ENCODE measurements at regions not wholly inside any gene's neighbourhood (a gene's known extent, or its start where the extent isn't known, plus 50 kb on each side); places are given as distances from the start of the nearest gene placed in this dataset.

GRCh38 chr15:25565470-25566264 is 126.8 kb upstream of the UBE3A start:
- no peaks in the 10 kb centered on the region for H3K36me3 ChIP-seq
- no peaks in the 10 kb centered on the region for H3K27me3 ChIP-seq
- intact Hi-C loops (cut with DNase I; ENCODE audit: low total_unique reads), result no loop called here
- no peak for TF ChIP-seq POLR2AphosphoS5 (IDR thresholded peaks at IDR 0.05)
- no peak for TF ChIP-seq POLR2A (IDR thresholded peaks at IDR 0.05)
- TF ChIP-seq CTCF (IDR thresholded peaks at IDR 0.05), result no peak
- no peak for DNase-seq (ENCODE audit: low spot score in 2 of 2)
- no peak overlapping the region for H3K4me3 ChIP-seq
- H3K27ac ChIP-seq, result no peak overlapping the region
- H3K9me3 ChIP-seq, result no peaks in the 10 kb centered on the region
- no peaks in the 10 kb centered on the region for H3K4me1 ChIP-seq

DNA sequence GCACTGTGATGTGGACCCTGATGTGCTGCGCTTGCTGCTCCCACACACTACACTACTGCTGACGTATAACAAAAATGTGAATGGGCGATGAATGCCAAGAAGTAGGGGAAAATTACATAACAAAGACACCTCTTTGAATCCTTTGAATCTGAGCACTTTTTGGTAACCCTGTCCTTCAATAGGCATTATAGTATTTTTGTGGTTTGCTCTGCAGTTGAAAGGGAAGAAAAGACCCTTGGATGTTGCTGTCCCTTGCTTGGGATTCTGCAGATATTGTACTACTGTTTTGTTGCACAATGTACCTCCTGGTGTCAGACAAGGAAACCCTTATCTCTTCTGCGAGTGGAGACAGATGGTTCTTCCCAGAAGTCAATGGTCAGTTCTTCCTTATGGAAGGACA is 124.8 kb upstream of the UBE3A start:
- no peaks in the 10 kb centered on the region for H3K36me3 ChIP-seq
- no peaks in the 10 kb centered on the region for H3K4me1 ChIP-seq
- intact Hi-C loops (cut with DNase I; ENCODE audit: low total_unique reads), result no loop called here
- H3K27me3 ChIP-seq, result no peaks in the 10 kb centered on the region
- no peaks in the 10 kb centered on the region for H3K9me3 ChIP-seq
- H3K27ac ChIP-seq, result no peak overlapping the region
- TF ChIP-seq POLR2A (IDR thresholded peaks at IDR 0.05), result no peak
- TF ChIP-seq POLR2AphosphoS5 (IDR thresholded peaks at IDR 0.05), result no peak
- no peak for TF ChIP-seq CTCF (IDR thresholded peaks at IDR 0.05)
- H3K4me3 ChIP-seq, result no peak overlapping the region
- DNase-seq (ENCODE audit: low spot score in 2 of 2), result no peak

- no peak for DNase-seq (ENCODE audit: low spot score in 2 of 2)
- no peaks in the 10 kb centered on the region for H3K4me1 ChIP-seq
- H3K9me3 ChIP-seq, result no peaks in the 10 kb centered on the region
- TF ChIP-seq POLR2A (IDR thresholded peaks at IDR 0.05) (no peak), CTCF (IDR thresholded peaks at IDR 0.05) (no peak), POLR2AphosphoS5 (IDR thresholded peaks at IDR 0.05) (no peak)
- no peak overlapping the region for H3K27ac ChIP-seq
- no peaks in the 10 kb centered on the region for H3K36me3 ChIP-seq
- H3K27me3 ChIP-seq, result no peaks in the 10 kb centered on the region
- no peak overlapping the region for H3K4me3 ChIP-seq
- intact Hi-C loops (cut with DNase I; ENCODE audit: low total_unique reads), result no loop called here
Measured at GRCh38 chr15:25557926-25558325, 119.1 kb upstream of the UBE3A start.

DNA sequence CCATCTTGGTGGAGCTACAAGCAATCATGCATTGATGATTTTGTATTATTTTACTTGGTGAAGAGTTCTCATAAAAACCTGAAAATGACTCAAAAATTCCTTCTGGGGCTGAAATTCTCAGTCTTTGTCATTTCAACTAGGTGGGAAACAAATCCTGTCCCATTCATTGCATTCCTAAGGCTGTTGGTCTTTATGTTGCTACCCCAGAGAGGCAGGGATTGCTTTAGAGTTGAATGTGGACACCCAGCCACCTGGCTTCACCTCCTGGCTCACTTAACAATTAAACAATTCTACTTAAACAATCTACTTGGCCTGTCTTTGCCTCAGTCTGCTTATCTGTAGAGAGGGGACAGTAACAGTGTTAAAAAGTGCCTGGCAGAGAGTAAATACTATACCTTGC is 117.3 kb upstream of the UBE3A start:
- Histone ChIP-seq H3K9me3 (no peaks in the 10 kb centered on the region), H3K27ac (no peak overlapping the region), H3K36me3 (no peaks in the 10 kb centered on the region), H3K27me3 (no peaks in the 10 kb centered on the region), H3K4me3 (no peak overlapping the region), H3K4me1 (no peaks in the 10 kb centered on the region)
- no peak for TF ChIP-seq POLR2A (IDR thresholded peaks at IDR 0.05)
- TF ChIP-seq CTCF (IDR thresholded peaks at IDR 0.05), result no peak
- TF ChIP-seq POLR2AphosphoS5 (IDR thresholded peaks at IDR 0.05), result no peak
- no peak for DNase-seq (ENCODE audit: low spot score in 2 of 2)
- intact Hi-C loops (cut with DNase I; ENCODE audit: low total_unique reads), result no loop called here

GRCh38 chr15:25554640-25555039 is 115.8 kb upstream of the UBE3A start:
- H3K9me3 ChIP-seq, result no peaks in the 10 kb centered on the region
- intact Hi-C loops (cut with DNase I; ENCODE audit: low total_unique reads), result no loop called here

More at GRCh38 chr15:25554640-25555039, 115.8 kb upstream of the UBE3A start:
- TF ChIP-seq CTCF (IDR thresholded peaks at IDR 0.05) (no peak), POLR2AphosphoS5 (IDR thresholded peaks at IDR 0.05) (no peak), POLR2A (IDR thresholded peaks at IDR 0.05) (no peak)
- DNase-seq (ENCODE audit: low spot score in 2 of 2), result no peak
- Histone ChIP-seq H3K27ac (no peak overlapping the region), H3K4me3 (no peak overlapping the region), H3K36me3 (no peaks in the 10 kb centered on the region), H3K27me3 (no peaks in the 10 kb centered on the region), H3K4me1 (no peaks in the 10 kb centered on the region)

Data from breast epithelium (tissue), 4 donors.